Upper lobe of left lung (tissue), 4 donors: ENCODE measurements at regions not wholly inside any gene's neighbourhood (a gene's known extent, or its start where the extent isn't known, plus 50 kb on each side); places are given as distances from the start of the nearest gene placed in this dataset.

Experiments used
- CTCF ChIP-seq, 6 experiments: fragments of 450-650 bp in 4 of 6; fragments of 200-600 bp in 2 of 6; sonication (generic) in 2 of 6; IDR thresholded peaks; one replicate each; pipeline ENCODE4 v1.5.1; 2016 to 2019; ENCODE audit warnings: antibody characterized with exemption in 6 of 6
- POLR2AphosphoS5 ChIP-seq, 2 donors: sonication (generic); formaldehyde crosslinking; IDR thresholded peaks; one replicate each; pipeline ENCODE4 v1.5.1; 2017; ENCODE audit warnings: antibody characterized with exemption in 2 of 2

GRCh38 chr5:8676695-8677094, 807.7 kb downstream of the MTRR start:
- TF ChIP-seq CTCF (IDR thresholded peaks at IDR 0.05) (no peak), POLR2AphosphoS5 (IDR thresholded peaks at IDR 0.05) (peak; percentile 42 to 62)
